ENCODE measurements at regions not wholly inside any gene's neighbourhood (a gene's known extent, or its start where the extent isn't known, plus 50 kb on each side); places are given as distances from the start of the nearest gene placed in this dataset.

DNA sequence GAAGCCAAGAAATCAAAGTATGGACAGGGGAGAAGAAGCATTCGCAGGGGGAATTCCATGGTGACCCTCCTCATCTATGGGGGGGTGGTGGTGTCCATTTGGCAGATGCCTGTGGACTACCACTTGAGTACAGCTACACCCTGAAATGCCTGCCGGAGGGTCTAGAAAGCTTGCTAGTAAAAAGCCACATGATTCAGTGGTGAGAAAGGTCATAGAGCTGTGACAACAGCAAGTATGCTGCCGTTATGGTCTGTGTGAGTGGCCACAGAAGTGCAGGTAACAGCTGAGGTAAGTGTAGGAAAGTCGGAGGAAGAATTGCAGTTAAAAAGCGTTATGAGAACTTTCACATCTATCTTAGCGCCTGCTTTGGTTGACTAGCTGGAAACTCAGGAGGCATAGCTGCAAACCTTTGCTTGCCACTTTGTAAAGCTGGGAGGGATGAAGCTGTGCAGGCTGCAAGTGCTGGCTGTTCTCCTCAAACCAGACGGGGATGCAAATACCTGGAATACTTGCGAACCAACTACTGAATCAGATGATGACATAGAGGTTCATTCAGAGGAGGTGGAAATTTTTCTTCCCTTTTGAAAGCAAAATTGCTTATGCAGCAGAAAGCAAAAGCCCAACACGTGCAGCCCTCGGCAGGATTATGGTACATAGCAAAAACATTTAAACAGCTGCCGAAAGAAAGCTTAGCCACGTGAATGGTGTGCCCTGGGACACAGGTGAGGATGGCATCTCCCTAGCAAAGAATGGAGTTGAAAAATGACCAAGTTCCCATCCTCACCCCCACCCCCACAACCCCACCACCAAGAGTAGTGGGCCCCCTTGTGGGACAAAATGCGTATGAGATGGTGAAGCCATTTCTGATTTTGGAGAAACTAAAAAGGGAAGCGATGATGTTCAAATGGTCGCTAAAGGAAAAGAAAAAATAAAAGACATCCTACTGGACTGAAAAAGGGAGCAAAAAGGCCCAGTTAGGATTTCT is 287.0 kb downstream of the RERGL start:
- no peak for DNase-seq

DNA sequence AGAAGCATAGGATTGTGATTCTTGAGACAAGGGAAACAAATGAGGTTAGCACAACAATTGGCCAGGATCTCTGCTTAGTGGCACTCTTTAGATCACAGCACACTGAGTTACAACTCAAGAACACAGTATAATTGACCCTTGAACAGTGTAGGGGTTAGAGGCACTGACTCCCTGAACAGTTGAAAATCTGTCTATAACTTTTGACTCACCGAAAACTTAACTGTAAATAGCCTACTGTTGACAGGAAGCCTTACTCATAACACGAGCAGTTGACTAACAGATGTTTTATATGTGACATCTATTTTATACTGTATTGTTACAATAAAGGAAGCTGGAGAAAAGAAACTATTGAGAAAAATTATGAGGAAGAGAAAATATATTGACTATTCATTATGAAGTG is 296.1 kb downstream of the RERGL start:
- no peak for DNase-seq

DNA sequence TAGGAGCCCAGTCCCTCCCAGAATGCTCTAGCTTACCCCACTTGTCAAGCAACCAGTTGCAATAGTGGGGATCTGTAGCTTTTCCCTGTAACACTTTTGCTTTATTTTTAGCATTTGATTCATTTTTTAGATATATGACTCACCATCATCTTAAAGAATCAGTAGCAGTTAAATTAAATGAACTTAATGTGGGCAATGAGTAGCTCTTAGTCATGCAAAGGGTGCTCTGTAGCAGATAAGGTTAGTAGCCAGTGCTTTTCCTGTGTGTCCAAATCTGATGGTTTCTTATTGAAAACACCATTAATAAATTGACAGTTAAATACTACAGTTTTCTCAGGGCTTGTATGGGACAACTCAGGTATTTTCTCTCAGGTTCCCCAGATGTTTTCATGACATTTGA is 311.8 kb downstream of the RERGL start:
- no peak for DNase-seq

DNA sequence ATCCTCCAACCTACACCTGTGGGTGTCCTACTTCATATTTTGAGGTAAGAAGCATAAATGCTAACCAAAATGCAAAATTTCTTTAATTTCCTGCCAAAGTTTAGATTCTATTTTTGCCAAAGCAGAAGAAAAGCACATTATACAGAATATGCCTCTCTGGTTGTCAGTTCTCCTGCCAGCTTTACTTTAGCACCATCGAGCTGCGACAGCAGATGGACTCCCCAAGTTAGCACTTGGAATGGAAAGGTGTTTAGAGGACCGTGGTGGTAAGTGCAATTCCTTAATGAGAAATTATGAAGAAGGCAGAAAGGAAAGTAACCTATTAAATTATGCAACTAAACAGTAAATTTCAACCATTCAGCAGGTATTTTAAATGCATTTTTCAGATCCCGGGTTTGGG is 326.6 kb downstream of the RERGL start:
- no peak for DNase-seq

DNA sequence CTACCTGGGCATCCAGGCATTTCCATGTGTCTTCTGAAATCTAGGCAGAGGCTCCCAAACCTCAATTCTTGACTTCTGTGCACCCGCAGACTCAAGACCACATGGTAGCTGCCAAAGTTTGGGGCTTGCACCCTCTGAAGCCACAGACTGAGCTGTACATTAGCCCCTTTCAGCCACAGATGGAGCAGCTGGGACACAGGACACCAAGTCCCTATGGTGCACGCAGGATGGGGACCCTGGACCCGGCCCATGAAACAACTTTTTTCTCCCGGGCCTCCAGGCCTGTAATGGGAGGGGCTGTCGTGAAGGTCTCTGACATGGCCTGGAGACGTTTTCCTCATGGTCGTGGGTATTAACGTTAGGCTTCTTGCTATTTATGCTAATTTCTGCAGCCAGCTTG is 330.0 kb downstream of the RERGL start:
- DNase-seq, result no peak
